ENCODE measurements at regions not wholly inside any gene's neighbourhood (a gene's known extent, or its start where the extent isn't known, plus 50 kb on each side); places are given as distances from the start of the nearest gene placed in this dataset.

GRCh38 chr13:74280795-74281490 is 146.7 kb upstream of the KLF12 start:
- no peak overlapping the region for H2AFZ ChIP-seq (ENCODE audit: control insufficient read depth, low read length)
- FAIRE-seq: no peak
- H3K27ac ChIP-seq (ENCODE audit: control insufficient read depth, insufficient read depth, low read length): no peak overlapping the region
- DNase-seq (ENCODE audit: low read depth, low spot score): no peak
- no peaks in the 10 kb centered on the region for H3K36me3 ChIP-seq (ENCODE audit: control insufficient read depth in 2 of 2, extremely low read depth in 1 of 2, insufficient read depth in 2 of 2, low read length in 2 of 2)
- no peaks in the 10 kb centered on the region for H3K9me3 ChIP-seq (ENCODE audit: control insufficient read depth, low read depth, low read length)
- H4K20me1 ChIP-seq (ENCODE audit: control insufficient read depth, extremely low read depth, insufficient read depth, low read length): no peaks in the 10 kb centered on the region
- no peak overlapping the region for H3K9ac ChIP-seq (ENCODE audit: control insufficient read depth, extremely low read depth, insufficient read depth, low read length)
- H3K9me1 ChIP-seq (ENCODE audit: control insufficient read depth, extremely low read depth, insufficient read depth, low read length): no peaks in the 10 kb centered on the region
- H3K4me3 ChIP-seq (ENCODE audit: control insufficient read depth in 2 of 3, extremely low read depth in 1 of 3, insufficient read depth in 2 of 3, low read depth in 1 of 3, low read length in 3 of 3): no peak overlapping the region
- H3K4me2 ChIP-seq (ENCODE audit: control insufficient read depth, extremely low read depth, insufficient read depth, low read depth, low read length): no peak overlapping the region
- dilution Hi-C loops (cut with MboI; ENCODE audit: extremely low pct_ligation_motif_present, low sequenced_read_pairs): no loop called here
- no peaks in the 10 kb centered on the region for H3K79me2 ChIP-seq (ENCODE audit: control insufficient read depth, insufficient read depth, low read length)
- H3K4me1 ChIP-seq (ENCODE audit: control insufficient read depth, extremely low read depth, insufficient read depth, low read length): no peaks in the 10 kb centered on the region
- TF ChIP-seq, protein P1, sequence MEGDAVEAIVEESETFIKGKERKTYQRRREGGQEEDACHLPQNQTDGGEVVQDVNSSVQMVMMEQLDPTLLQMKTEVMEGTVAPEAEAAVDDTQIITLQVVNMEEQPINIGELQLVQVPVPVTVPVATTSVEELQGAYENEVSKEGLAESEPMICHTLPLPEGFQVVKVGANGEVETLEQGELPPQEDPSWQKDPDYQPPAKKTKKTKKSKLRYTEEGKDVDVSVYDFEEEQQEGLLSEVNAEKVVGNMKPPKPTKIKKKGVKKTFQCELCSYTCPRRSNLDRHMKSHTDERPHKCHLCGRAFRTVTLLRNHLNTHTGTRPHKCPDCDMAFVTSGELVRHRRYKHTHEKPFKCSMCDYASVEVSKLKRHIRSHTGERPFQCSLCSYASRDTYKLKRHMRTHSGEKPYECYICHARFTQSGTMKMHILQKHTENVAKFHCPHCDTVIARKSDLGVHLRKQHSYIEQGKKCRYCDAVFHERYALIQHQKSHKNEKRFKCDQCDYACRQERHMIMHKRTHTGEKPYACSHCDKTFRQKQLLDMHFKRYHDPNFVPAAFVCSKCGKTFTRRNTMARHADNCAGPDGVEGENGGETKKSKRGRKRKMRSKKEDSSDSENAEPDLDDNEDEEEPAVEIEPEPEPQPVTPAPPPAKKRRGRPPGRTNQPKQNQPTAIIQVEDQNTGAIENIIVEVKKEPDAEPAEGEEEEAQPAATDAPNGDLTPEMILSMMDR (optimal IDR thresholded peaks at IDR 0.05 in 1 of 3, IDR thresholded peaks at IDR 0.05 in 1 of 3, conservative IDR thresholded peaks at IDR 0.05 in 1 of 3; ENCODE audit: extremely low read depth in 1 of 3, insufficient read depth in 2 of 3, low read length in 3 of 3): no peak
- no peak for TF ChIP-seq EZH2 (IDR thresholded peaks at IDR 0.05; ENCODE audit: low read length)
- no peaks in the 10 kb centered on the region for H3K27me3 ChIP-seq (ENCODE audit: control insufficient read depth, extremely low read depth, insufficient read depth, low read length)

DNA sequence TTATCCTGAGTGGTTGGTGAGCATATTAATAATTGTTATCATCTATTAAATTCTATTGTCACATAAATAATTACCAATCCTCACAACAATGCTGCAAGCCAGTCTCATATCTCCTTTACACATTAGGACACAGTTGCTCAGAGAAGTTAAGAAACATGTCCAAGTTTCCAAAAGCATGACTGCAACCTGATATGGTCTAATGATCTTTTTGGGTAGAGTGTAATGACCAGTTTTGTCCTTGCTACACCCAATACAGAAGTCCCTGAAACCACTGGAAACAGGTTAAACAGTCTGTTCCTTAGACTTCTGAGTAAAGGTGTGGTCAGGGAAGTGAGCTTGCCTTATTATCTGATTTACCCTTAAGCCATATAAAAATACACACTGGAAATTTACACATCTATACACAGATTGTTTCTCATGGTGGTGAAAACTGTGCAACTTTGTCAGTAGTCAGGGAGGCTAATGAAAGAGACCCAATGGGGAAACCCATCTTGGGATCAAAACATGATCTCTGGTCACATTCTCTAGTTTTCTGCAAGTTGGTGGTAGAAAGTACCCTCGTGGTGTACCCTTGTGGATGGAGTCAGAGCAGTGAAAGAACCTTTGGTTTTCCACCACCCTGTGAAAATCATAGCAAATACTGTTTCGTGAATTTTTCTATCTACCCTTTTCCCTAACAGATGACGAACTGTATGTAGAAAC is 146.0 kb upstream of the KLF12 start:
- no peak for TF ChIP-seq EZH2 (IDR thresholded peaks at IDR 0.05; ENCODE audit: low read length)
- TF ChIP-seq, protein P1 (optimal IDR thresholded peaks at IDR 0.05 in 1 of 3, IDR thresholded peaks at IDR 0.05 in 1 of 3, conservative IDR thresholded peaks at IDR 0.05 in 1 of 3; ENCODE audit: extremely low read depth in 1 of 3, insufficient read depth in 2 of 3, low read length in 3 of 3): no peak
- no peaks in the 10 kb centered on the region for H3K36me3 ChIP-seq (ENCODE audit: control insufficient read depth in 2 of 2, extremely low read depth in 1 of 2, insufficient read depth in 2 of 2, low read length in 2 of 2)
- H3K9ac ChIP-seq (ENCODE audit: control insufficient read depth, extremely low read depth, insufficient read depth, low read length): no peak overlapping the region
- dilution Hi-C loops (cut with MboI; ENCODE audit: extremely low pct_ligation_motif_present, low sequenced_read_pairs): no loop called here
- H3K4me2 ChIP-seq (ENCODE audit: control insufficient read depth, extremely low read depth, insufficient read depth, low read depth, low read length): no peak overlapping the region
- no peak for FAIRE-seq
- H3K9me3 ChIP-seq (ENCODE audit: control insufficient read depth, low read depth, low read length): no peaks in the 10 kb centered on the region
- no peak overlapping the region for H3K27ac ChIP-seq (ENCODE audit: control insufficient read depth, insufficient read depth, low read length)
- no peak overlapping the region for H2AFZ ChIP-seq (ENCODE audit: control insufficient read depth, low read length)
- H3K27me3 ChIP-seq (ENCODE audit: control insufficient read depth, extremely low read depth, insufficient read depth, low read length): no peaks in the 10 kb centered on the region
- H3K4me1 ChIP-seq (ENCODE audit: control insufficient read depth, extremely low read depth, insufficient read depth, low read length): no peaks in the 10 kb centered on the region
- H4K20me1 ChIP-seq (ENCODE audit: control insufficient read depth, extremely low read depth, insufficient read depth, low read length): no peaks in the 10 kb centered on the region
- no peak overlapping the region for H3K4me3 ChIP-seq (ENCODE audit: control insufficient read depth in 2 of 3, extremely low read depth in 1 of 3, insufficient read depth in 2 of 3, low read depth in 1 of 3, low read length in 3 of 3)
- DNase-seq (ENCODE audit: low read depth, low spot score): no peak
- H3K9me1 ChIP-seq (ENCODE audit: control insufficient read depth, extremely low read depth, insufficient read depth, low read length): no peaks in the 10 kb centered on the region
- H3K79me2 ChIP-seq (ENCODE audit: control insufficient read depth, insufficient read depth, low read length): no peaks in the 10 kb centered on the region
